PC-9 (cell line): ENCODE measurements at regions not wholly inside any gene's neighbourhood (a gene's known extent, or its start where the extent isn't known, plus 50 kb on each side); places are given as distances from the start of the nearest gene placed in this dataset.

Source experiments
- BruUV-seq: library from RNA; stranded (reverse); fragments of 400-500 nt; replicated peaks from 2 replicates; lab custom pipeline; 2021; lab: Mats Ljungman, UMichigan
- CTCF ChIA-PET: fragments of 300-600 bp; sonication (Branson Sonifier 250); formaldehyde crosslinking; loops from one replicate; lab custom pipeline; 2022; ENCODE audit warnings: antibody characterized with exemption; lab: Charles Lee
- POLR2A ChIA-PET: fragments of 300-600 bp; sonication (Branson Sonifier 250); formaldehyde crosslinking; loops from one replicate; lab custom pipeline; 2022; ENCODE audit warnings: antibody characterized with exemption; ENCODE audit not compliant: unreplicated experiment; lab: Charles Lee
- DNase-seq, 2 experiments: peaks; one replicate each; pipeline versions ENCODE4 v3.0.0 to v3.0.0-alpha.2; 2015 to 2022; ENCODE audit warnings: mixed read lengths in 1 of 2
- H2AFZ ChIP-seq: fragments of 200-600 bp; sonication (generic); 2 replicates; pipeline ENCODE4 v1.8.1; 2017; ENCODE audit warnings: antibody characterized with exemption
- H3F3A ChIP-seq: fragments of 200-600 bp; sonication (generic); 2 replicates; pipeline ENCODE4 v1.8.1; 2017; ENCODE audit warnings: antibody characterized with exemption, mild to moderate bottlenecking, low read depth; ENCODE audit not compliant: insufficient read depth
- H3K27ac ChIP-seq: fragments of 200-600 bp; sonication (generic); 2 replicates; pipeline ENCODE4 v1.6.1; 2016; ENCODE audit warnings: mixed run types
- H3K27me3 ChIP-seq: fragments of 200-600 bp; sonication (generic); 2 replicates; pipeline ENCODE4 v1.6.1; 2016; ENCODE audit warnings: low read depth, mixed run types; ENCODE audit not compliant: insufficient read depth
- H3K36me3 ChIP-seq: fragments of 200-600 bp; sonication (generic); 2 replicates; pipeline ENCODE4 v1.6.1; 2016; ENCODE audit warnings: low read depth, mixed run types
- H3K4me1 ChIP-seq: fragments of 200-600 bp; sonication (generic); replicated peaks from 2 replicates; pipeline ENCODE4 v1.6.1; 2016; ENCODE audit warnings: mixed run types; ENCODE audit not compliant: insufficient read depth
- H3K4me2 ChIP-seq: fragments of 200-600 bp; sonication (generic); 2 replicates; pipeline ENCODE4 v1.6.1; 2017; ENCODE audit warnings: mixed run types
- H3K4me3 ChIP-seq: fragments of 200-600 bp; sonication (generic); 2 replicates; pipeline ENCODE4 v1.6.1; 2016; ENCODE audit warnings: mixed run types
- H3K79me2 ChIP-seq: fragments of 200-600 bp; sonication (generic); 2 replicates; pipeline ENCODE4 v1.6.1; 2017; ENCODE audit warnings: low read depth, mixed run types
- H3K9me2 ChIP-seq: fragments of 200-600 bp; sonication (generic); 2 replicates; pipeline ENCODE4 v1.8.1; 2017; ENCODE audit warnings: mild to moderate bottlenecking; ENCODE audit not compliant: insufficient read depth
- H3K9me3 ChIP-seq: fragments of 200-600 bp; sonication (generic); 2 replicates; pipeline ENCODE4 v1.8.1; 2016; ENCODE audit warnings: low read depth; ENCODE audit not compliant: insufficient read depth
- H4K20me1 ChIP-seq: fragments of 200-600 bp; sonication (generic); 2 replicates; pipeline ENCODE4 v1.8.1; 2017; ENCODE audit not compliant: insufficient read depth
- EZH2 ChIP-seq: fragments of 200-600 bp; sonication (generic); IDR thresholded peaks from 2 replicates; pipeline ENCODE4 v1.8.0; 2017; ENCODE audit warnings: antibody characterized with exemption, low read depth
- intact Hi-C: fragments of 100-400 bp; cut with micrococcal nuclease; formaldehyde crosslinking; loops from one replicate; pipeline ENCODE4 v1.10.0; 2022; ENCODE audit not compliant: unreplicated experiment
- TF ChIP-seq, protein P1 (sequence below): fragments of 200-600 bp; sonication (generic); conservative IDR thresholded peaks from 2 replicates; pipeline ENCODE4 v1.6.1; 2017; ENCODE audit warnings: mixed run types, antibody characterized with exemption, mild to moderate bottlenecking, moderate library complexity

DNA sequence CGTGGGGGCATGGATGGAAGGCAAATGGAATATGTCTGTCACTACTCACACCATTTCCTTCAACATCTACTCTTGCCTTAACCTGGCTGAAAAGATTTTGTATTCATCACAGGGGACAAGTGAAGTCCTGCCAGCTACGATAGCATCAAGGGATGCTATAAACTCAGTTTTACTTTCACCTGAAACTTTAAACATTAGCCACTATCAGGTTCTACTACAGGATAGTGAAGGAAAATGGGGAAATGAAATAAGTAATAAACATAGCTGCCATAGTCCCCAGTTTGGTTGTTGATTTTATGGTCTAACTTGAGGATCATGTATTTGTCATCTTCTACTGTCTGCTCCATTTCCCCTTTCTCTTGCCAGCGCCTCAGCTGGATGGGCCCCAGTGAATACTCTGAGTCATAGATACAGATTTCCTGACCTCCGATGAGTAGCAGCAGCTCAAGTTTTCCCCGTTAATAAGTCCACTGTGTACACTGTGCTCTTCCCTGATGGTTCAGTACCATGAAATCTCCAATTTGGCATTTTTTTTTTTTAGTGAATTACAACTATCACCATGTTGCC, 338.2 kb upstream of the SLCO3A1 start:
- peak; percentile 33 to 62 for DNase-seq
- intact Hi-C loops = no loop called here
- no peaks in the 10 kb centered on the region for H3K9me3 ChIP-seq
- H3K27me3 ChIP-seq = no peaks in the 10 kb centered on the region
- H3K27ac ChIP-seq = 0 out of 2 replicates have a peak overlapping the region, but pooled peaks have one; percentile 38
- peak overlapping the region; percentile 10; the same call in 1 of the 2 replicates for H3K4me2 ChIP-seq
- CTCF ChIA-PET = interaction anchor here (0.6 kb wide), 1 partner anchor 102 kb away, joined by 3 read pairs; no protein-coding TSS in a partner anchor
- peaks cover 11% of the 10 kb centered on the region; the same call in 1 of the 2 replicates for H3K4me1 ChIP-seq
- no peaks in the 10 kb centered on the region for H4K20me1 ChIP-seq
- POLR2A ChIA-PET = interaction anchor here (0.6 kb wide), 2 partner anchors 59 to 1242 kb away, joined by 3 read pairs; no protein-coding TSS in a partner anchor
- H2AFZ ChIP-seq = no peak overlapping the region
- TF ChIP-seq, protein P1, sequence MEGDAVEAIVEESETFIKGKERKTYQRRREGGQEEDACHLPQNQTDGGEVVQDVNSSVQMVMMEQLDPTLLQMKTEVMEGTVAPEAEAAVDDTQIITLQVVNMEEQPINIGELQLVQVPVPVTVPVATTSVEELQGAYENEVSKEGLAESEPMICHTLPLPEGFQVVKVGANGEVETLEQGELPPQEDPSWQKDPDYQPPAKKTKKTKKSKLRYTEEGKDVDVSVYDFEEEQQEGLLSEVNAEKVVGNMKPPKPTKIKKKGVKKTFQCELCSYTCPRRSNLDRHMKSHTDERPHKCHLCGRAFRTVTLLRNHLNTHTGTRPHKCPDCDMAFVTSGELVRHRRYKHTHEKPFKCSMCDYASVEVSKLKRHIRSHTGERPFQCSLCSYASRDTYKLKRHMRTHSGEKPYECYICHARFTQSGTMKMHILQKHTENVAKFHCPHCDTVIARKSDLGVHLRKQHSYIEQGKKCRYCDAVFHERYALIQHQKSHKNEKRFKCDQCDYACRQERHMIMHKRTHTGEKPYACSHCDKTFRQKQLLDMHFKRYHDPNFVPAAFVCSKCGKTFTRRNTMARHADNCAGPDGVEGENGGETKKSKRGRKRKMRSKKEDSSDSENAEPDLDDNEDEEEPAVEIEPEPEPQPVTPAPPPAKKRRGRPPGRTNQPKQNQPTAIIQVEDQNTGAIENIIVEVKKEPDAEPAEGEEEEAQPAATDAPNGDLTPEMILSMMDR = no peak
- no peak for TF ChIP-seq EZH2
- BruUV-seq = no TSS peak
- no peaks in the 10 kb centered on the region for H3K79me2 ChIP-seq
- H3K4me3 ChIP-seq = no peak overlapping the region
- H3K36me3 ChIP-seq = no peaks in the 10 kb centered on the region
- no peaks in the 10 kb centered on the region for H3F3A ChIP-seq
- no peaks in the 10 kb centered on the region; the same call in 1 of the 2 replicates for H3K9me2 ChIP-seq

DNA sequence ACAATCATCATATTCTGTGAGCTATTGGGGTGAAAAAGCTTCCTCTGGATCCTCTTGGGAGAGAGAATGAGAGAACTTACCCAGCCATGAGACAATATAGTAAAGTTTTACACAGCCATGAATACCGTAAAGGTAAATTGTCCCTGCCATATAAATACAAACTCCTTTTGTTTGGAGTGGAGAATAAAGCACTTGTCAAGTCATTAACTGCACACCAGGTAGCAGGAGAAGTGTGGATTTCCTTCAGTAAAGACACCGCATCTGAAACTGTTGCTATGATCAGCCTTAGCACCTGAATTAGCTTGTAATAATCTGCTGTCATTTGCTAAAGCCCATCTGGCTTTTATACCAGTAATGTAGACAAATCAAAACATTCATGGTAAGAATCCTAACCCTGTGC, 336.6 kb upstream of the SLCO3A1 start:
- ChIA-PET POLR2A (no interaction called here), CTCF (no interaction called here)
- intact Hi-C loops = no loop called here

DNA sequence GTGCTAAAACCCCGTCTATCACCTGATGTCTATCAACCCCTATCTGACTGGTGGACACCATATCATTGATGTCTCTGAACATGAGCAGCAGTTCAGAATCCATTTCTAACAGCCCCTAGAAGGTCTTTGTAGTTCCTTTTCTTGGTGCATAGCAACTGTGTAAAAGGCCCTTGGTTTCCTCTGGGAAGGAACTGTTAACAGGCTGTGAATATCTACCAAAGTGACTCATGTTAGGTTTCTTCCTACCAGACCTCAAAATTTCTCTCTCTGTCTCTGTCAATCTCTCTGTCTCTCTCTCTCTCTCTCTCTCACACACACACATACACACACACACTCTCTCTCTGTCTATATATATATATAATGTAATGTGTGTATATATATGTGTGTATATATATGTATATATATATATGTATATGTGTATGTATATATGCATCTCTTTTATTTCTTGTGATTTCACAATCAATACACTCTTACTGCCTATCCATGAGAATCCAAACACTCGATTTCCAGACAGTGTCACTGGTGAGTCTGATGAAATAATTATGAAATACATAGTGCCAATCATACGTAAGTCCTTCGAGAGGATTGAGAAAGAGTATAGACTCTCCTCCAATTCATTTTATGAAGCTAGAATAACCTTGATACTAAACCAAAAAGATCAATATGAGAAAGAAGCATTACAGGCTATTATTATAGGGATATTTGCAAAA, 335.9 kb upstream of the SLCO3A1 start:
- CTCF ChIA-PET = no interaction called here
- no peak for DNase-seq
- H2AFZ ChIP-seq = no peak overlapping the region

More for the DNA sequence above, 336.6 kb upstream of the SLCO3A1 start:
- no peak overlapping the region for H2AFZ ChIP-seq
- no peaks in the 10 kb centered on the region; the same call in 1 of the 2 replicates for H3F3A ChIP-seq
- H3K9me2 ChIP-seq = no peaks in the 10 kb centered on the region; the same call in 1 of the 2 replicates
- no peaks in the 10 kb centered on the region for H4K20me1 ChIP-seq
- H3K27me3 ChIP-seq = no peaks in the 10 kb centered on the region
- H3K4me3 ChIP-seq = no peak overlapping the region
- no peak overlapping the region for H3K27ac ChIP-seq
- peaks cover 15% of the 10 kb centered on the region for H3K4me1 ChIP-seq
- H3K9me3 ChIP-seq = no peaks in the 10 kb centered on the region
- H3K4me2 ChIP-seq = no peak overlapping the region
- TF ChIP-seq, protein P1 = no peak
- no peak for TF ChIP-seq EZH2
- no peak for DNase-seq
- no TSS peak for BruUV-seq
- H3K79me2 ChIP-seq = no peaks in the 10 kb centered on the region
- H3K36me3 ChIP-seq = no peaks in the 10 kb centered on the region

More for the DNA sequence above, 335.9 kb upstream of the SLCO3A1 start:
- Histone ChIP-seq H3K9me2 (no peaks in the 10 kb centered on the region; the same call in 1 of the 2 replicates), H4K20me1 (no peaks in the 10 kb centered on the region), H3K4me1 (peaks cover 20% of the 10 kb centered on the region), H3K27ac (no peak overlapping the region), H3K79me2 (no peaks in the 10 kb centered on the region), H3K4me3 (no peak overlapping the region), H3K9me3 (no peaks in the 10 kb centered on the region), H3K36me3 (no peaks in the 10 kb centered on the region), H3F3A (peaks cover 4% of the 10 kb centered on the region; the same call in 1 of the 2 replicates), H3K27me3 (no peaks in the 10 kb centered on the region), H3K4me2 (no peak overlapping the region)
- POLR2A ChIA-PET = no interaction called here
- intact Hi-C loops = no loop called here
- TF ChIP-seq, protein P1 = no peak
- no peak for TF ChIP-seq EZH2
- no TSS peak for BruUV-seq
